ENCODE measurements at regions not wholly inside any gene's neighbourhood (a gene's known extent, or its start where the extent isn't known, plus 50 kb on each side); places are given as distances from the start of the nearest gene placed in this dataset.

- H3K36me3 ChIP-seq = no peaks in the 10 kb centered on the region
Measured at GRCh38 chr1:83693427-83694126, 305.4 kb downstream of the TTLL7 start.

GRCh38 chr1:83692524-83693381 lies 306.2 kb downstream of the TTLL7 start:
- no peaks in the 10 kb centered on the region for H3K36me3 ChIP-seq
- no peak overlapping the region for H2AFZ ChIP-seq (replicated peaks)
- no peak overlapping the region for H3K9ac ChIP-seq
- peaks cover 26% of the 10 kb centered on the region for H3K9me3 Mint-ChIP-seq
- H3K27me3 Mint-ChIP-seq (ENCODE audit: insufficient read depth, low read depth) = peaks cover 5% of the 10 kb centered on the region
- H3K4me3 Mint-ChIP-seq = peak overlapping the region; percentile 79
- peak overlapping the region; percentile 68 for H3K4me2 ChIP-seq
- H3K27ac ChIP-seq = peak overlapping the region; percentile 94
- no peaks in the 10 kb centered on the region for H3K79me2 ChIP-seq (ENCODE audit: low read depth)
- no peaks in the 10 kb centered on the region for H3K9me3 ChIP-seq (ENCODE audit: low read depth)
- H3K4me1 Mint-ChIP-seq = peaks cover 68% of the 10 kb centered on the region
- peaks cover 42% of the 10 kb centered on the region for H3K4me1 ChIP-seq
- peak; percentile 84 for DNase-seq (ENCODE audit: low spot score)
- no peak for TF ChIP-seq CTCF (IDR thresholded peaks at IDR 0.05)
- TF ChIP-seq EZH2phosphoT487 (IDR thresholded peaks at IDR 0.05) = no peak
- TF ChIP-seq EZH2 (IDR thresholded peaks at IDR 0.05) = no peak
- no peaks in the 10 kb centered on the region for H4K20me1 ChIP-seq (ENCODE audit: low read depth)
- H3K4me3 ChIP-seq = peak overlapping the region; percentile 23
- no peaks in the 10 kb centered on the region for H3K27me3 ChIP-seq
- H3K27ac Mint-ChIP-seq = peak overlapping the region; percentile 99
- H3F3A ChIP-seq (ENCODE audit: low read depth) = peaks cover 42% of the 10 kb centered on the region
- H3K36me3 Mint-ChIP-seq = peaks cover 7% of the 10 kb centered on the region

More at GRCh38 chr1:83693427-83694126, 305.4 kb downstream of the TTLL7 start:
- H3K9me3 ChIP-seq (ENCODE audit: low read depth) = no peaks in the 10 kb centered on the region
- peak; percentile 77 for DNase-seq (ENCODE audit: low spot score)
- peak overlapping the region; percentile 94 for H3K27ac ChIP-seq
- peak overlapping the region; percentile 68 for H3K4me2 ChIP-seq
- H3K27me3 ChIP-seq = no peaks in the 10 kb centered on the region
- H4K20me1 ChIP-seq (ENCODE audit: low read depth) = no peaks in the 10 kb centered on the region
- peak overlapping the region; percentile 99 for H3K27ac Mint-ChIP-seq
- peaks cover 68% of the 10 kb centered on the region for H3K4me1 Mint-ChIP-seq
- peaks cover 42% of the 10 kb centered on the region for H3F3A ChIP-seq (ENCODE audit: low read depth)
- peaks cover 20% of the 10 kb centered on the region for H3K9me3 Mint-ChIP-seq
- H3K9ac ChIP-seq = no peak overlapping the region
- peak; percentile 4 for TF ChIP-seq EZH2 (IDR thresholded peaks at IDR 0.05)
- TF ChIP-seq CTCF (IDR thresholded peaks at IDR 0.05) = no peak
- no peak overlapping the region for H2AFZ ChIP-seq (replicated peaks)
- peaks cover 42% of the 10 kb centered on the region for H3K4me1 ChIP-seq
- peak overlapping the region; percentile 79 for H3K4me3 Mint-ChIP-seq
- no peaks in the 10 kb centered on the region for H3K79me2 ChIP-seq (ENCODE audit: low read depth)
- H3K36me3 Mint-ChIP-seq = peaks cover 7% of the 10 kb centered on the region
- peaks cover 4% of the 10 kb centered on the region for H3K27me3 Mint-ChIP-seq (ENCODE audit: insufficient read depth, low read depth)
- H3K4me3 ChIP-seq = peak overlapping the region; percentile 23

GRCh38 chr1:83691953-83692500 lies 306.9 kb downstream of the TTLL7 start:
- no peak overlapping the region for H2AFZ ChIP-seq (replicated peaks)
- TF ChIP-seq CTCF (IDR thresholded peaks at IDR 0.05) (no peak), EZH2phosphoT487 (IDR thresholded peaks at IDR 0.05) (no peak), EZH2 (IDR thresholded peaks at IDR 0.05) (no peak)
- H3F3A ChIP-seq (ENCODE audit: low read depth) = peaks cover 42% of the 10 kb centered on the region
- peak overlapping the region; percentile 68 for H3K4me2 ChIP-seq
- H3K27me3 Mint-ChIP-seq (ENCODE audit: insufficient read depth, low read depth) = peaks cover 7% of the 10 kb centered on the region
- peak overlapping the region; percentile 23 for H3K4me3 ChIP-seq
- no peaks in the 10 kb centered on the region for H4K20me1 ChIP-seq (ENCODE audit: low read depth)
- no peaks in the 10 kb centered on the region for H3K79me2 ChIP-seq (ENCODE audit: low read depth)
- no peaks in the 10 kb centered on the region for H3K27me3 ChIP-seq
- no peaks in the 10 kb centered on the region for H3K9me3 ChIP-seq (ENCODE audit: low read depth)
- H3K9me3 Mint-ChIP-seq = peaks cover 32% of the 10 kb centered on the region
- H3K36me3 Mint-ChIP-seq = peaks cover 7% of the 10 kb centered on the region
- peak overlapping the region; percentile 79 for H3K4me3 Mint-ChIP-seq
- no peak overlapping the region for H3K9ac ChIP-seq
- peaks cover 64% of the 10 kb centered on the region for H3K4me1 Mint-ChIP-seq
- peak overlapping the region; percentile 94 for H3K27ac ChIP-seq
- H3K27ac Mint-ChIP-seq = peak overlapping the region; percentile 99
- peaks cover 42% of the 10 kb centered on the region for H3K4me1 ChIP-seq
- peak; percentile 9 for DNase-seq (ENCODE audit: low spot score)
- H3K36me3 ChIP-seq = no peaks in the 10 kb centered on the region
